SK-N-SH treated with all-trans-retinoic acid at 6 μM for 48 hours (cell line): ENCODE measurements at regions not wholly inside any gene's neighbourhood (a gene's known extent, or its start where the extent isn't known, plus 50 kb on each side); places are given as distances from the start of the nearest gene placed in this dataset.

ENCODE experiments used
- ATAC-seq: fragments of 200-7000 bp; cut with Tn5 transposase; 3 replicates; pipeline ENCODE4 v1.9.1; 2020; ENCODE audit warnings: mild to moderate bottlenecking, moderate library complexity
- ARNTL ChIP-seq: fragments of 450-650 bp; formaldehyde crosslinking; IDR thresholded peaks from 2 replicates; pipeline ENCODE4 v1.5.0; 2020; ENCODE audit warnings: low read depth, mild to moderate bottlenecking, moderate library complexity, borderline replicate concordance
- CSDC2 ChIP-seq: fragments of 250-450 bp; sonication (Bioruptor Pico); IDR thresholded peaks from 2 replicates; pipeline ENCODE4 v1.5.0; 2020; ENCODE audit warnings: mild to moderate bottlenecking, moderate library complexity
- CSRNP3 ChIP-seq: fragments of 250-450 bp; sonication (Bioruptor Pico); IDR thresholded peaks from 2 replicates; pipeline ENCODE4 v1.5.1; 2021; ENCODE audit warnings: mild to moderate bottlenecking, moderate library complexity
- ESRRG ChIP-seq: fragments of 250-450 bp; sonication (Bioruptor Pico); IDR thresholded peaks from 2 replicates; pipeline ENCODE4 v1.6.1; 2021; ENCODE audit warnings: mild to moderate bottlenecking
- GLIS3 ChIP-seq: fragments of 250-450 bp; sonication (Bioruptor Pico); IDR thresholded peaks from 2 replicates; pipeline ENCODE4 v1.5.0; 2020; ENCODE audit warnings: mild to moderate bottlenecking, moderate library complexity
- ISL1 ChIP-seq: fragments of 250-450 bp; sonication (Bioruptor Pico); IDR thresholded peaks from 2 replicates; pipeline ENCODE4 v2.1.2; 2022; ENCODE audit warnings: mild to moderate bottlenecking, moderate library complexity
- OSR1 ChIP-seq: fragments of 250-450 bp; sonication (Bioruptor Pico); IDR thresholded peaks from 2 replicates; pipeline ENCODE4 v1.8.0; 2022; ENCODE audit warnings: moderate library complexity, mild to moderate bottlenecking, inconsistent platforms
- PATZ1 ChIP-seq: fragments of 250-450 bp; sonication (Bioruptor Pico); IDR thresholded peaks from 2 replicates; pipeline ENCODE4 v1.8.0; 2020; ENCODE audit warnings: mild to moderate bottlenecking, moderate library complexity, borderline replicate concordance
- PPARA ChIP-seq: fragments of 250-450 bp; sonication (Bioruptor Pico); IDR thresholded peaks from 2 replicates; pipeline ENCODE4 v1.5.0; 2020; ENCODE audit warnings: mild to moderate bottlenecking, borderline replicate concordance
- RARB ChIP-seq: fragments of 250-450 bp; sonication (Bioruptor Pico); IDR thresholded peaks from 2 replicates; pipeline ENCODE4 v1.8.0; 2021; ENCODE audit warnings: mild to moderate bottlenecking, moderate library complexity
- SNAI2 ChIP-seq: fragments of 250-450 bp; sonication (Bioruptor Pico); IDR thresholded peaks from 2 replicates; pipeline ENCODE4 v1.5.0; 2020; ENCODE audit warnings: mild to moderate bottlenecking, moderate library complexity
- TCF4 ChIP-seq: fragments of 250-450 bp; sonication (Bioruptor Pico); IDR thresholded peaks from 2 replicates; pipeline ENCODE4 v1.8.0; 2021; ENCODE audit warnings: mild to moderate bottlenecking, moderate library complexity, borderline replicate concordance
- TOX ChIP-seq: fragments of 250-450 bp; sonication (Bioruptor Pico); IDR thresholded peaks from 2 replicates; pipeline ENCODE4 v1.8.0; 2021; ENCODE audit warnings: mild to moderate bottlenecking, moderate library complexity, borderline replicate concordance
- ZC3H10 ChIP-seq: fragments of 250-450 bp; sonication (Bioruptor Pico); IDR thresholded peaks from 2 replicates; pipeline ENCODE4 v1.5.1; 2021; ENCODE audit warnings: mild to moderate bottlenecking, moderate library complexity
- ZFP3 ChIP-seq: fragments of 250-450 bp; sonication (Bioruptor Pico); IDR thresholded peaks from 2 replicates; pipeline ENCODE4 v1.5.0; 2020; ENCODE audit warnings: mild to moderate bottlenecking, moderate library complexity
- ZFP30 ChIP-seq: fragments of 450-650 bp; formaldehyde crosslinking; IDR thresholded peaks from 2 replicates; pipeline ENCODE4 v1.5.0; 2022; ENCODE audit warnings: mild to moderate bottlenecking, moderate library complexity
- ZNF565 ChIP-seq: fragments of 450-650 bp; formaldehyde crosslinking; conservative IDR thresholded peaks from 2 replicates; pipeline ENCODE4 v1.5.0; 2020; ENCODE audit warnings: low read depth, mild to moderate bottlenecking, moderate library complexity
- ZNF70 ChIP-seq: fragments of 450-650 bp; formaldehyde crosslinking; IDR thresholded peaks from 2 replicates; pipeline ENCODE4 v1.5.0; 2020; ENCODE audit warnings: mild to moderate bottlenecking, moderate library complexity
- ZNF8 ChIP-seq: fragments of 450-650 bp; formaldehyde crosslinking; IDR thresholded peaks from 2 replicates; pipeline ENCODE4 v1.5.0; 2020; ENCODE audit warnings: mild to moderate bottlenecking, moderate library complexity
- TF ChIP-seq, protein P1 (sequence below): fragments of 250-450 bp; sonication (Bioruptor Pico); IDR thresholded peaks from 2 replicates; pipeline ENCODE4 v1.5.0; 2020; ENCODE audit warnings: mild to moderate bottlenecking, moderate library complexity
- TF ChIP-seq, protein P2 (sequence below): fragments of 250-450 bp; sonication (Bioruptor Pico); IDR thresholded peaks from 2 replicates; pipeline ENCODE4 v1.8.0; 2021; ENCODE audit warnings: low read depth, mild to moderate bottlenecking, moderate library complexity, borderline replicate concordance
- TF ChIP-seq, protein P3 (sequence below): fragments of 250-450 bp; sonication (Bioruptor Pico); IDR thresholded peaks from 2 replicates; pipeline ENCODE4 v1.5.1; 2020; ENCODE audit warnings: low read depth, mild to moderate bottlenecking, moderate library complexity

DNA sequence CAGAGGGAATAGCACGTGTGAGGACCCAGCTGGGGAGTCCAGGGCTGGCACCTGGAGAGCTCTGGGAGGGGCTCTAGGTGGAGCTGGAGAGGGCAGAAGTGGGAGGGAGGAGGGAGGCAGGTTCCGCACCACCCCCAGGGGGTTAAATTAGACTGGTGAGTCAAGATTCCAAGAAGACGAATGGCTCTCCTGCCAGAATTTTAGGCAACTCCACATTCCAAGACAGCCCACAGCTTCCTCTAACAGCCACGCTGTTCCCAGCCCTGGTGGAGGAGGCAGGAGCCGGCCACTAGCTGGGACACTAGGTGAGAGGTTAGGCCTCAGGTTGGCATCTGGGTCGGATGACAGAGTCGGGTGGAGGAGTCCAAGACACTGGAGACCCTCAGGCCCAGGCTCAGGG is 60.2 kb downstream of the TFAP2C start:
- ATAC-seq, result no peak
- TF ChIP-seq ARNTL (no peak), ZFP3 (CRISPR knock-in tag) (no peak), ZC3H10 (no peak), ZFP30 (CRISPR knock-in tag) (no peak), ISL1 (CRISPR knock-in tag) (no peak), ESRRG (no peak), ZNF8 (CRISPR knock-in tag) (no peak), OSR1 (CRISPR knock-in tag) (no peak), PPARA (CRISPR knock-in tag) (no peak), CSRNP3 (no peak), RARB (CRISPR knock-in tag) (no peak), CSDC2 (CRISPR knock-in tag) (no peak), PATZ1 (CRISPR knock-in tag) (no peak), ZNF70 (CRISPR knock-in tag) (no peak), ZNF565 (CRISPR knock-in tag) (no peak), TOX (no peak)
- TF ChIP-seq, protein P1, sequence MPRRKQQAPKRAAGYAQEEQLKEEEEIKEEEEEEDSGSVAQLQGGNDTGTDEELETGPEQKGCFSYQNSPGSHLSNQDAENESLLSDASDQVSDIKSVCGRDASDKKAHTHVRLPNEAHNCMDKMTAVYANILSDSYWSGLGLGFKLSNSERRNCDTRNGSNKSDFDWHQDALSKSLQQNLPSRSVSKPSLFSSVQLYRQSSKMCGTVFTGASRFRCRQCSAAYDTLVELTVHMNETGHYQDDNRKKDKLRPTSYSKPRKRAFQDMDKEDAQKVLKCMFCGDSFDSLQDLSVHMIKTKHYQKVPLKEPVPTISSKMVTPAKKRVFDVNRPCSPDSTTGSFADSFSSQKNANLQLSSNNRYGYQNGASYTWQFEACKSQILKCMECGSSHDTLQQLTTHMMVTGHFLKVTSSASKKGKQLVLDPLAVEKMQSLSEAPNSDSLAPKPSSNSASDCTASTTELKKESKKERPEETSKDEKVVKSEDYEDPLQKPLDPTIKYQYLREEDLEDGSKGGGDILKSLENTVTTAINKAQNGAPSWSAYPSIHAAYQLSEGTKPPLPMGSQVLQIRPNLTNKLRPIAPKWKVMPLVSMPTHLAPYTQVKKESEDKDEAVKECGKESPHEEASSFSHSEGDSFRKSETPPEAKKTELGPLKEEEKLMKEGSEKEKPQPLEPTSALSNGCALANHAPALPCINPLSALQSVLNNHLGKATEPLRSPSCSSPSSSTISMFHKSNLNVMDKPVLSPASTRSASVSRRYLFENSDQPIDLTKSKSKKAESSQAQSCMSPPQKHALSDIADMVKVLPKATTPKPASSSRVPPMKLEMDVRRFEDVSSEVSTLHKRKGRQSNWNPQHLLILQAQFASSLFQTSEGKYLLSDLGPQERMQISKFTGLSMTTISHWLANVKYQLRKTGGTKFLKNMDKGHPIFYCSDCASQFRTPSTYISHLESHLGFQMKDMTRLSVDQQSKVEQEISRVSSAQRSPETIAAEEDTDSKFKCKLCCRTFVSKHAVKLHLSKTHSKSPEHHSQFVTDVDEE, result no peak
- TF ChIP-seq, protein P2, sequence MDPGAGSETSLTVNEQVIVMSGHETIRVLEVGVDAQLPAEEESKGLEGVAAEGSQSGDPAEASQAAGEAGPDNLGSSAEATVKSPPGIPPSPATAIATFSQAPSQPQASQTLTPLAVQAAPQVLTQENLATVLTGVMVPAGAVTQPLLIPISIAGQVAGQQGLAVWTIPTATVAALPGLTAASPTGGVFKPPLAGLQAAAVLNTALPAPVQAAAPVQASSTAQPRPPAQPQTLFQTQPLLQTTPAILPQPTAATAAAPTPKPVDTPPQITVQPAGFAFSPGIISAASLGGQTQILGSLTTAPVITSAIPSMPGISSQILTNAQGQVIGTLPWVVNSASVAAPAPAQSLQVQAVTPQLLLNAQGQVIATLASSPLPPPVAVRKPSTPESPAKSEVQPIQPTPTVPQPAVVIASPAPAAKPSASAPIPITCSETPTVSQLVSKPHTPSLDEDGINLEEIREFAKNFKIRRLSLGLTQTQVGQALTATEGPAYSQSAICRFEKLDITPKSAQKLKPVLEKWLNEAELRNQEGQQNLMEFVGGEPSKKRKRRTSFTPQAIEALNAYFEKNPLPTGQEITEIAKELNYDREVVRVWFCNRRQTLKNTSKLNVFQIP, result no peak

DNA sequence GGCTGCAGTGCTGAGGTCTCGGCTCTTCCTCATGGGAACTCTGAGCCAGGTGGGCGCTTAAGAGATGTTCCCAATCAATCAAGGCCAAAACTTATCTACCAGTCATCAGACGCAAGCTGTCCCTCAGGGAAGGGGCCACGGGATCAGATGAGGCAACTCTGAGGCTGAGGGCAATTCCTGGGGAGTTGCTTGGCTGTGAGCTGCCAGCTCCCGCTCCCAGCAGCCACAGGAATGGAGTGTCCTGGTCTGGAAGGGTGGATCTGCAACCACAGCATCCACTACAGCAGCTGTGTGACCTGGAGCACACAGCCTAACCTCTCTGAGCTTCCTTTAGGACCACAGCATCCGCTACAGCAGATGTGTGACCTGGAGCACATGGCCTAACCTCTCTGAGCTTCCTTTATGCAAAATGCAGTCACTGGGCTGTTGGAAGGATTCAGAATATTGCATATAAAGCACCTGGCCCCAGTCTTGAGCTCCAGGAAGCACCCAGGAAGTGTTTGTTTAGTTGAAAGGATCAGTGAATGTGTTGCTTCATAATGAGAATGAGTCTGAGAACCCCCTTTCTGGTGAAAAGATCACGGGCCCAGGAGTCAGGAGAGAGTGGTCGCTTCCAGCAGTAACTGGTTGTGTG is 60.9 kb downstream of the TFAP2C start:
- no peak for TF ChIP-seq ESRRG
- no peak for TF ChIP-seq SNAI2
- no peak for TF ChIP-seq PPARA (CRISPR knock-in tag)
- TF ChIP-seq ZC3H10, result no peak
- TF ChIP-seq CSDC2 (CRISPR knock-in tag), result no peak
- TF ChIP-seq ZNF70 (CRISPR knock-in tag), result no peak
- no peak for TF ChIP-seq OSR1 (CRISPR knock-in tag)
- TF ChIP-seq ARNTL, result no peak
- TF ChIP-seq PATZ1 (CRISPR knock-in tag), result no peak
- no peak for ATAC-seq

DNA sequence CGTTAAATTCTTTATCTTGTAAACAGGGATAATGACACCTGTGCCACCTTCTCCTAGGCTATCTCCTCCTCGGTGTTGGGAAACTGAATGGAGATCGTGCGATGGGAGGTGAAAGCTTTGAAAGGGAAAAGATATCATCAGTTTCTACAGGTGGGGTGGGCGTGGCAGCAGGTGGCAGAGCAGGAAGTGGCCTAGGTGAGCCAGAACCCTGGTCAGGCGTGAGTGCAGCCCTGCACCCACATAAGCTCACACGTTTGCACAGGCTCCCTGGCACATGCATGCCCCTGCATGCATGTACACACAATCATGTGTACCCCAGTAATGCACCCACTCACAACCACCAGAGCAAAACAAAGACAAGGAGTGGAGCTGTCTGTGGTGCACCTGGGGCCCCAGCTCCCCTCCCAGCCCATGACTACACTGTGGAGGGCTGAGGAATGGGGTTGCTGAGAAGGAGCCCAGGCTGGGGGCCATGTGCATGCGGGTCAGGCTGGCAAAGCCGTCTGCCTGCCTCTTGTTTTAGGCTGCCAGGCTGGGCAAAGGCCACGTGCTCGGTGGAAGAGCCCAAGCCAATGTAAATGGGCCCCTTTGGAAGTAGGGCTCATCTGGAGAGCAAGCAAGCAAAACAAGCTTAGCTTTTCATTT is 61.5 kb downstream of the TFAP2C start:
- ATAC-seq, result no peak
- TF ChIP-seq TOX, result no peak
- TF ChIP-seq TCF4 (CRISPR knock-in tag), result no peak
- TF ChIP-seq ZNF565 (CRISPR knock-in tag), result no peak
- no peak for TF ChIP-seq RARB (CRISPR knock-in tag)
- no peak for TF ChIP-seq ZFP3 (CRISPR knock-in tag)
- no peak for TF ChIP-seq ISL1 (CRISPR knock-in tag)
- TF ChIP-seq ZNF8 (CRISPR knock-in tag), result no peak
- TF ChIP-seq GLIS3 (CRISPR knock-in tag), result no peak
- no peak for TF ChIP-seq OSR1 (CRISPR knock-in tag)
- TF ChIP-seq, protein P3, sequence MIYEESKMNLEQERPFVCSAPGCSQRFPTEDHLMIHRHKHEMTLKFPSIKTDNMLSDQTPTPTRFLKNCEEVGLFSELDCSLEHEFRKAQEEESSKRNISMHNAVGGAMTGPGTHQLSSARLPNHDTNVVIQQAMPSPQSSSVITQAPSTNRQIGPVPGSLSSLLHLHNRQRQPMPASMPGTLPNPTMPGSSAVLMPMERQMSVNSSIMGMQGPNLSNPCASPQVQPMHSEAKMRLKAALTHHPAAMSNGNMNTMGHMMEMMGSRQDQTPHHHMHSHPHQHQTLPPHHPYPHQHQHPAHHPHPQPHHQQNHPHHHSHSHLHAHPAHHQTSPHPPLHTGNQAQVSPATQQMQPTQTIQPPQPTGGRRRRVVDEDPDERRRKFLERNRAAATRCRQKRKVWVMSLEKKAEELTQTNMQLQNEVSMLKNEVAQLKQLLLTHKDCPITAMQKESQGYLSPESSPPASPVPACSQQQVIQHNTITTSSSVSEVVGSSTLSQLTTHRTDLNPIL (CRISPR knock-in tag), result no peak
- TF ChIP-seq ZFP30 (CRISPR knock-in tag), result no peak
- TF ChIP-seq, protein P1, result no peak
- TF ChIP-seq ESRRG, result no peak
